Keratinocyte (primary cell): ENCODE measurements at regions not wholly inside any gene's neighbourhood (a gene's known extent, or its start where the extent isn't known, plus 50 kb on each side); places are given as distances from the start of the nearest gene placed in this dataset.

Experiments used
- EZH2 ChIP-seq: IDR thresholded peaks from one replicate; pipeline ENCODE4 v1.6.1; 2012; ENCODE audit warnings: inconsistent platforms, mild to moderate bottlenecking, low read length, moderate library complexity
- TF ChIP-seq, protein P1 (sequence below), 3 experiments: IDR thresholded peaks in 1 of 3; conservative IDR thresholded peaks in 1 of 3; optimal IDR thresholded peaks in 1 of 3; 2 replicates in 2 of 3; 3 replicates in 1 of 3; pipeline versions ENCODE3 to v1.5.1; 2011; ENCODE audit warnings: low read length in 3 of 3, mild to moderate bottlenecking in 3 of 3, moderate library complexity in 2 of 3, control low read depth in 1 of 3, inconsistent platforms in 1 of 3; ENCODE audit not compliant: insufficient read depth in 2 of 3; ENCODE audit errors: extremely low read depth in 1 of 3

DNA sequence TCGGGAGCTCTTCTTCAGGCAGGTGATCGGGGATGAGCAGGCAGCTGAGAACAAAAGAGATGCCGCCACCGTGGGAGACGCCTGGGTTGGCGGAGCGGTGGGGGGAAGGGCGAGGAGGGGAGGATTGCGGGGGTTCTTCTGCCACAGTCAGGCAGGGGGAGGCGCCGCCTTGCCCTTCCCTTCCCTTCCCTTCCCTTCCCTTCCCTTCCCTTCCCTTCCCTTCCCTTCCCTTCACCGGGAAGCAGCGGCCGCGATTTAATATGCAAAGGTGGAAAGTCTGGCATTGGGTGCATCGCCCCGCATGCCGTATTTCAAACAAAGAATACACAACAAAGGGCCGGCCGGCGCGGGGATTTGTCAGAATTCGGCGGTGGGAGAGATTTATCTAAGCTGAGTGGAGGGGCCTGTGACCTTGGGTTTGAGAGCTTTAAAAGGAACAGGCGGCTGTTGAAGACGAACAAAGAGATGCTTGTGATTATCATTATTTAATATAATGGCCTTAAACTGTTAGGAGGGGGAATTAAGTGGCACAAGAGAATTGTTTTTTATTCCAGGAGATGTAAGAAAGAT lies 262.3 kb upstream of the TNRC6C start:
- TF ChIP-seq, protein P1, sequence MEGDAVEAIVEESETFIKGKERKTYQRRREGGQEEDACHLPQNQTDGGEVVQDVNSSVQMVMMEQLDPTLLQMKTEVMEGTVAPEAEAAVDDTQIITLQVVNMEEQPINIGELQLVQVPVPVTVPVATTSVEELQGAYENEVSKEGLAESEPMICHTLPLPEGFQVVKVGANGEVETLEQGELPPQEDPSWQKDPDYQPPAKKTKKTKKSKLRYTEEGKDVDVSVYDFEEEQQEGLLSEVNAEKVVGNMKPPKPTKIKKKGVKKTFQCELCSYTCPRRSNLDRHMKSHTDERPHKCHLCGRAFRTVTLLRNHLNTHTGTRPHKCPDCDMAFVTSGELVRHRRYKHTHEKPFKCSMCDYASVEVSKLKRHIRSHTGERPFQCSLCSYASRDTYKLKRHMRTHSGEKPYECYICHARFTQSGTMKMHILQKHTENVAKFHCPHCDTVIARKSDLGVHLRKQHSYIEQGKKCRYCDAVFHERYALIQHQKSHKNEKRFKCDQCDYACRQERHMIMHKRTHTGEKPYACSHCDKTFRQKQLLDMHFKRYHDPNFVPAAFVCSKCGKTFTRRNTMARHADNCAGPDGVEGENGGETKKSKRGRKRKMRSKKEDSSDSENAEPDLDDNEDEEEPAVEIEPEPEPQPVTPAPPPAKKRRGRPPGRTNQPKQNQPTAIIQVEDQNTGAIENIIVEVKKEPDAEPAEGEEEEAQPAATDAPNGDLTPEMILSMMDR (optimal IDR thresholded peaks at IDR 0.05 in 1 of 3, IDR thresholded peaks at IDR 0.05 in 1 of 3, conservative IDR thresholded peaks at IDR 0.05 in 1 of 3; ENCODE audit: extremely low read depth in 1 of 3, insufficient read depth in 2 of 3, low read length in 3 of 3) = no peak
- TF ChIP-seq EZH2 = peak; percentile 28
